NCI-H524 treated with DMSO at 0.1 percent for 48 hours (cell line): ENCODE measurements at regions not wholly inside any gene's neighbourhood (a gene's known extent, or its start where the extent isn't known, plus 50 kb on each side); places are given as distances from the start of the nearest gene placed in this dataset.
"Not testable (repeated sequence)": the region's sequence is repeated elsewhere in the genome, so short reads cannot be mapped to it uniquely, and the experiment has no call there.

Experiments
- DNase-seq: peaks from one replicate; lab custom pipeline; 2025; lab: John Stamatoyannopoulos, UW

DNA sequence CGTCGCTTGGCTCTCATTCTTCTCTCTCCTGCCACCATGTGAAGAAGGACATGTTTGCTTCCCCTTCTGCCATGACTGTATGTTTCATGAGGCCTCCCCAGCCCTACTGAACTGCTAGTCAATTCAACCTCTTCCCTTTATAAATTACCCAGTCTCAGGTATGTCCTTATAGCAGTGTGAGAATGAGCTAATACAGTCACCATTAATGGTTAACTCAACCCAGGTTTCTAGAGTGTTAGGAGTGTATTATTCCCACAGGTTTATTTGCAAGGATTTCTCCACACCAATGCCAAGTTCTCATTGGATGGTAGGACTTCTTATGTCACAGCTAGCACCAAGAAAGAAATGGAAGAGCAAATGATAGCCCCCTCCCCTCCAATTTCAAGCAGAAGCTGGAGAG is 71.9 kb downstream of the DYNAP start:
- no peak for DNase-seq

- not testable (repeated sequence) for DNase-seq
Observed at GRCh38 chr18:54669701-54670100, 78.7 kb downstream of the DYNAP start.

DNA sequence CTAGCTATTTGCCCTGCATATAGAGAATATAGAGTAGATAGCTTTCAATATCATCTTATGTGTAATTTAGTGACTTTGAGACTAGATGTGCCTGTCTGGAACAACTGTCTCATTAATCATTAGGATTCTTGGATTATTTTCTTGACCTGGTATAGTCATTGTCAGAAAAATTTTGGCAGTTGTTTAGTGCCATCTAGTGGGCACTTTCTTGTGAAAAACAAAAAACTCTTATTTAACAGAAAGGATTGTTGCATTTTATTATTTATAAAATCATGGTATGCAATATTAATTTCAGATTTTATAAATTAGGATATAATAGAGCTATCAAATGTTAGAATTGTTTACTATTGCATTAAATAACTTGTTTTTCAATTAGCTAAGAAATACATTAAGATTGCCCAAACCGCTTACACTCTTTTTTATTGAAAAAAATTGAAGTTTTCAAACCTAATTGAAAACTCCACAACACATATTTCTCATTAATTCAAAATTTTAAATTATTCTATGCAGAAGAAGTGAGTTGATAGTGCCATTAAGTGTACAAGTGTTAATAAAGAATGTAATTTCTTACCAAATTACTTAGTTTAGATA is 80.3 kb downstream of the DYNAP start:
- peak; percentile 15 for DNase-seq

GRCh38 chr18:54672109-54672508 is 81.1 kb downstream of the DYNAP start:
- DNase-seq, result no peak

- no peak for DNase-seq
Observed at GRCh38 chr18:54672846-54673475, 81.9 kb downstream of the DYNAP start.

DNA sequence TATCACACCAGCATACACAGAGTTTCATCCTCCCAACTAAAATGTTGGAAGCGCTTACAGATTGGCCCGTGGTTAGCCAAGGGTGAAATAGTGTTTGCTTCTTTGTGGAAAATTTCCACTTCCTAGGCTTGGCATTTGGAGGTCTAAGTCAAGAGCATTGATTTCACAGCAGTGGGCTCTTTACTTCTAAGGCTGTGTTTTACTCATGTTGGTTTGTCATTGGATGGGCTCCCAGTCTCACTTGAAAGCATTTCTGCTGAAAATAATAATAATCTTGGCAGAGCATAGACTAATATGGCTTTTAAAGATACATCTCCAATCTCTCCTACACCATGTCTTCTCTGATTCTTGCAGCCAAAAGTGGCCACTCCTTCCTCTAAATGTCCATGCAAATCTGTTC is 82.9 kb downstream of the DYNAP start:
- no peak for DNase-seq

- no peak for DNase-seq
Observed at GRCh38 chr18:54675076-54675475, 84.0 kb downstream of the DYNAP start.

- no peak for DNase-seq
Observed at GRCh38 chr18:54679318-54680149, 88.5 kb downstream of the DYNAP start.

- DNase-seq, result no peak
Observed at GRCh38 chr18:54684784-54685183, 93.7 kb downstream of the DYNAP start.

DNA sequence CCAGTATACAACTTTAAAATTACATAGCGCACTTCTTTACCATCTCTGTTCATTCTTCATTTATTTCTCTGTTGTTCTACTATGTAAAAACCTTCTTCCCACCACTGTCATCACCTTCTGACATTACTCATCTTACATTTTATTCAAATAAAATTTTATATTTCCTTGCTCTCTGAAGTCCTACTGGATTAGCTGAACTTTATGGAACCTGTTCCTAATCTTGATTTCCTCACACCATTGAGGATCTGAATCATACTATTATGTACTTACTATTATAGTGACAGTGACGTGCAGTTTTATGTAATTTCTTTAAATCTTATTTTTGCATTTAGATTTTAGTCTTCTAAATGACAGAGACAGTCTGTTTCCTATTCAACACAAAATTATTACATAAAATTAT is 98.3 kb downstream of the DYNAP start:
- no peak for DNase-seq

DNA sequence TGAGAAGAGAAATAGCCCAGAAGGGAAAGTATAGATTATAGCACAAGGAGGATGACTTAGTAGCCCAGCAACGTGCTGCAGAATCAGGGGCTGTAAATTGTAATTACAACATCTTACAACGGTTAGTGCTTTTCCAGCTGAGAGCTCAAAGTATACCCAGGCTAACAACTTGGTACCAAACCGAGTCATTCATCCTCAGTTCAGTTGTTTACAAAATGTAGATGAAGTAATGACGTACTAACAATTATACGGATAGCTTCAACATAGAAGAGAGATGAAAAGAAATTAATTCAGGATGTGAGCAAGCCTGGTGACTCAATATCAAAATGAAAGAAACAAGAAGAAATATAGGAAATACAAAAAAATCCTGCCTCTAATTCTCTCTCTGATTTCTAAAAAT is 99.2 kb downstream of the DYNAP start:
- DNase-seq, result no peak

- DNase-seq, result no peak
Observed at GRCh38 chr18:54692463-54692862, 101.4 kb downstream of the DYNAP start.

DNA sequence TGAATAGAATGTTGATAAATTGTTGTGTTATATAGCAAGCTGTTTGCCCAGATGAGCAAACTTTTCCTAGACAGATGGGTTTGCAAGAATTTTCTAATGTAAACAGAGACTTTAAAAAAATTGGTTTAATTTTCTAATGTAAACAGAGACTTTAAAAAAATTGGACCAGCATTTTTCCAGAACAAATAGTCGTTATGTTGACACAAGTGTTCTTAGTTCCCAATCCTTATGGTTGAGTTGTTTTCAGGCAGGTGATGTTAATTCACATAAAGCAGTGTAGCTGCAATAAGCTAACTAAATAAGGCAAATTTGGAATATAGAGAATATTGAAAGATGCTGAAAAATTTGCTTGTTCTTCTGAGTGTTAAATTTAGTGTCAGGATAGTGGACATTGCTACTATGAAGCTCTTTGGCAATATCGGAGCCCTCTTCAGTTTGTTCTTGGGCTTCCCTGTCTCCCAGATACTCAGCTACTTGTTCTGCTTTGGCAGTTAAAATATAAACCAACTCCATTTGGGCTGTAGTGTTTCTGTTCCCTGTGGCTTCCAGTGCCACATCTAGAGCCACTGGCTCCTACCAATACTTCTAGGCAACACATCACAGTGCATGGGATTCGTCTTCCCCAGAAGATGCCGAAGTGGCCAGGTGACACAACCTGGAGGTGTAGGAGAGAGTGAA is 105.7 kb downstream of the DYNAP start:
- no peak for DNase-seq

DNA sequence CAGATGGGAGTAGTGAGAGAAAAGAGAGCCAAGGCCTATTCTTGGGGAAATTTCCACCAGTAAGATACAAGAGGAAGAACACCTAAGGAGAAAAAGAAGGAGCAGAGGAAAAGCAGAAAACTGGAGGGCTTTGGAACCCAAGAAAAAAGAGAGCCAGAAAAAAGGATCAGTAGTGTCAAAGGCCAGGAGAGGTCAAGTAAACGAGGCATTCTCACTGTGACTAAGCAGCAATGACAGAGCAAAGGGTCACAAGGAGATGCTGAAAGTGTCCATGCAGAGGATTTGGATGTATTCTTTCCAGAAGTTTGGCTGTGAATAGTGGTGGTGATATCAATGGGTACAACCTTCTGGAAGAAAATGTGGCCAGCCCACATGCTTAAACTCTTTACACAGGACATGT is 109.5 kb downstream of the DYNAP start:
- DNase-seq, result no peak

DNA sequence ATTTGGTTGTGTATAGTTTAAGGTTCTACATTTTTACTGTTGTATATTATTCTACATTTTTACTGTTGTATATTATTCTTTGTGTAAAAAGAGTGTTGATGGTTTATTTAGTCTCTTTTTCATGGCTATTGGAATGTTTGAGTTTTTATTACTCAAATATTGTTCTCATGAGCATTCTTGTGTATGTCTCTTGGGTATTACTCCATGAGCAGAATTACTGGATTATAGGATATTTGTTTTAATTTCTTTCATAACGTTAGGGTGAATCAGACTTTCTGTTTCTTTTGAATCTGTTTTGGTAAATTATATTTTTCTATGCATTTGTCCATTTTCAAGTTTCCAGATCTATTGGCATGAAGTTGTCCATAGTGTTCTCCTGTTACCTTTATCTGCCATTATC is 111.6 kb downstream of the DYNAP start:
- no peak for DNase-seq

GRCh38 chr18:54710074-54710899 is 118.0 kb upstream of the RAB27B start:
- no peak for DNase-seq

DNA sequence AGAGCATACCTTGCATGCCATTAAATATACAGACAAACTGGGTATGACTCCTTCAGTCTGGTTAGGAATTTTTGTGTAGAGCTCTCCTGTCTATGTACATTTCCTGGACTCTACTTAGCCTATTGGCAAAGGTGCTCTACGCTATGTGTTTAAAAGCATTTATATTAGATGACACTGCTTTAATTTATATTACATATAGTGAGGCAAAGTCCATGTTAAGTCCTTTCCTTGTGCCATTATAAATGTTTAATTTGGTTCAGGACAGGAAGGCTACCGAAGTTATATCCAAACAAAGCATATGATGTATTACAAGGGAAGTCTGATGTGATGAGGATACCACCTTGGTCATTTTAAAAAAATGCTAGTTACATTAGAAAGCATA is 117.4 kb upstream of the RAB27B start:
- DNase-seq, result no peak

DNA sequence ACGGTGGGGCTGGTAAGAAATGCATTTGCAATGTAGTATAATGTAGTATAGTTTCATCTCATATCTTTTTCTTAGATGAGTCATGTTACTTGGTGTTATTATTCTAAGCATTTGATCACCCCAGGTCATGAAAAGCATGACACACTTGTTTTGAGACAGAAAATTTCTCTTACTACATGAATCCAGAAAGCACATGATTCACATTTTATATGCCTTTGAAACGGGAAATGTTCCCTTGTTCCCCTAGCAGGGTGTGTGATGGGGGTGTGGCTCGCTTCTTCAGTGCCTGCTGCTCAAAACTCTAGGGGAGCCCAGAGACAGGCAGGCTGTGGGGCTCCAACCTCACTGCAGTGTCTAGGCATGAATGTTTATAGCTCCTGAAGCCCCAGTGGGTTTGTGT is 116.0 kb upstream of the RAB27B start:
- DNase-seq, result no peak

- no peak for DNase-seq
Observed at GRCh38 chr18:54712758-54713157, 115.5 kb upstream of the RAB27B start.

DNA sequence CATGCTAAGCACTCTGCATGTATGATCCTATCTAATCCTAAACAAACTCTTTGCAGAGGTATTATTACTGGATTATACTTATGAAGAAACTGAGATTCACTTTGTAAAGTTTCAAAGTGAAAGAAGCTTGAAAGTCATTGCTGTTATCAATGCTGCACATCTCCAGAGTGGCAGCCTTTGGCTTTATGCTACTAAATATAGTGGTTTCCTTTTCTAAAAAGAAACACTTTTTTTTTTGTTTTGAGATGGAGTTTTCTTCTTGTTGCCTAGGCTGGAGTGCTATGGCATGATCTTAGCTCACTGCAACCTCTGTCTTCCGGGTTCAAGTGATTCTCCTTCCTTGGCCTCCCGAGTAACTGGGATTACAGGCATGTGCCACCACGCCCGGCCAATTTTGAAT is 114.9 kb upstream of the RAB27B start:
- no peak for DNase-seq

GRCh38 chr18:54714851-54715250 is 113.4 kb upstream of the RAB27B start:
- DNase-seq, result no peak

GRCh38 chr18:54716586-54716985 is 111.7 kb upstream of the RAB27B start:
- no peak for DNase-seq
